ENCODE measurements at regions not wholly inside any gene's neighbourhood (a gene's known extent, or its start where the extent isn't known, plus 50 kb on each side); places are given as distances from the start of the nearest gene placed in this dataset.

DNA sequence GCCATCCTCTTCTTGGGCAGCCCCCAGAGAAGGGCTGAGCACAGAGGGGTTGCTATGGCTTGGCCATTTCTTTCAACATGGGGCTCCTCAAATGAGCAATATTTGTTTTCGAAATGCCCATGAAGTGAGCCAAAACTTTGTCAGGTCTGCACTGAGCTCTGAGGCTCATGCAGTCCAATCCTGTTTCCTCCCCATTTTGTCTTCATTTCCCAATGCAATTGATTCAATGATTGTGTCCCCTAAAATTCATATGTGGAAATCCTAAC lies 60.6 kb upstream of the CD44 start:
- in situ Hi-C loops (cut with HindIII; ENCODE audit: low sequenced_read_pairs), result no loop called here
- TF ChIP-seq, protein P1, sequence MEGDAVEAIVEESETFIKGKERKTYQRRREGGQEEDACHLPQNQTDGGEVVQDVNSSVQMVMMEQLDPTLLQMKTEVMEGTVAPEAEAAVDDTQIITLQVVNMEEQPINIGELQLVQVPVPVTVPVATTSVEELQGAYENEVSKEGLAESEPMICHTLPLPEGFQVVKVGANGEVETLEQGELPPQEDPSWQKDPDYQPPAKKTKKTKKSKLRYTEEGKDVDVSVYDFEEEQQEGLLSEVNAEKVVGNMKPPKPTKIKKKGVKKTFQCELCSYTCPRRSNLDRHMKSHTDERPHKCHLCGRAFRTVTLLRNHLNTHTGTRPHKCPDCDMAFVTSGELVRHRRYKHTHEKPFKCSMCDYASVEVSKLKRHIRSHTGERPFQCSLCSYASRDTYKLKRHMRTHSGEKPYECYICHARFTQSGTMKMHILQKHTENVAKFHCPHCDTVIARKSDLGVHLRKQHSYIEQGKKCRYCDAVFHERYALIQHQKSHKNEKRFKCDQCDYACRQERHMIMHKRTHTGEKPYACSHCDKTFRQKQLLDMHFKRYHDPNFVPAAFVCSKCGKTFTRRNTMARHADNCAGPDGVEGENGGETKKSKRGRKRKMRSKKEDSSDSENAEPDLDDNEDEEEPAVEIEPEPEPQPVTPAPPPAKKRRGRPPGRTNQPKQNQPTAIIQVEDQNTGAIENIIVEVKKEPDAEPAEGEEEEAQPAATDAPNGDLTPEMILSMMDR (IDR thresholded peaks at IDR 0.05; ENCODE audit: low read depth, low read length), result no peak
- DNase-seq (ENCODE audit: low read depth, low spot score), result no peak
- no peak overlapping the region for H3K4me3 ChIP-seq (ENCODE audit: low read depth, low read length)

DNA sequence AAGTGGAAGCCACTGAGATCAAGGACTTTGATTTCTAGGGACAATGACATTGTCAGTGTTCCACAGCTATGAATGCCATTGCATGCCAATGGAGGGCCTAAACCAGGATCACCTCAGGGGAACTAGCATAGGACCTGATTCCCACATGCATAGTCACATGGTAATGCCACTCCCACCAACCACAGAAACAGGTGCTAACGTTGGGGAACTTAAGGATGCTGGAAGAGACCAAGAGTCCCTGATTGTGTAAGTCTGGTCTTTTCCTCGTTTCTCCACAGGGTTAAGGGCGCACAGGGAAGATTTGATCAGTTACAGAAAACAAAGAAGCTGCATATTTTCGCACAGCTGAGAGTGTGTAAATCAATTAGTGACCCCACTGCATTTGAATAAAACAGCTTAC lies 59.4 kb upstream of the CD44 start:
- TF ChIP-seq, protein P1 (IDR thresholded peaks at IDR 0.05; ENCODE audit: low read depth, low read length), result no peak
- DNase-seq (ENCODE audit: low read depth, low spot score), result no peak
- in situ Hi-C loops (cut with HindIII; ENCODE audit: low sequenced_read_pairs), result no loop called here
- H3K4me3 ChIP-seq (ENCODE audit: low read depth, low read length), result no peak overlapping the region

DNA sequence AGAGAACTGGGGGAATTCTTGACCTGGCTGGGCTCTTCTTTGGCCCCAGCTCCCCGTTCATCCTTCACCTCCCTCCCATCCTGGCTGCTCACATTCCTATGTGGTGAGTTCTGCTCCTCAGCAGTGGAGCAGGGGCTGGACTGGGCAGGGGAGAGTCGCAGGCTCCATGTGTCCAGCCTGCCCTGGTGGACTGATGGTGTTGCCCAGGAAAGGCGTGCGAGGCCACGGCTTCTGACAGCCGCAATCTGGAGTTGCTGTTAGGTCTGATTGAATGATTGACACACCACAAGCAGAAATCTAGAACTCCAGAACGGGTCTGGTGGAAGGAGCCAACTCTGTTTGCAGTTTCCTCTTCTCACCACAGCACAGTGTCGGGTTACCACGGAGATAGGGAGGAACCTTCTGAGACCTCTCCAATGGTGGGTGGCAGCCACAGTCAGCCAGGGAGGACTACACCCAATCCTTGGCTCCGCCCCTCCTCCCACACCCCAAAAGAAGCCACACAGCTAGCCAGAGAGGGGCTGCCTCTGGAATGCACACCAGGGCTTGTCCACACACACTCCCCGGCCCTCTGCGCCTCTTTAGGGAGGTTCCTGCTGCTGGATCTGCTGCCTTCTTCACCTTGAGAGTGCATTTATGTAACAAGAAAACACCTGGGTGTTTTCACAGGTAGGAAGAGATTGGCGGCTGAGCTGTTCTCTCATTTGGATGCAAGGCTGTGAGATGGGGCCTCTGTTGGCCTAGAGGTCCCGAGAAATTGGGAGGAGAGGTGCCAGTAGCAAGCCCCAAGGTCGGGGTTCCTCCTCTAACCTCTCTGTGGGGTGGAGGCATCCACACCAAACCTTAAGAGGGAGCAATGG lies 56.4 kb upstream of the CD44 start:
- in situ Hi-C loops (cut with HindIII; ENCODE audit: low sequenced_read_pairs), result no loop called here
- TF ChIP-seq, protein P1 (IDR thresholded peaks at IDR 0.05; ENCODE audit: low read depth, low read length), result no peak
- no peak overlapping the region for H3K4me3 ChIP-seq (ENCODE audit: low read depth, low read length)
- DNase-seq (ENCODE audit: low read depth, low spot score), result peak; percentile 88

DNA sequence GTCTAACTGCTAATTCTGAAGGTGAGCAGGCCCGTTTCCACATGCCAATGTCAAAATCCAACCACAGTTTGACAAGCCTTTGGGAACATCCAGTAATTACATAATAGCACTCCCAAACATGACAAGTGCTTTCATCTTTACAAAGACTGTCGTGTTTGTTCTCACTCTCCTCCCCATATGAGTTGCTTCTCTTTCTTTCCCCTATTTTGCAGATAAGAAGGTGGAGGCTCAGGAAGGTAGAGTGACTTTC lies 55.9 kb upstream of the CD44 start:
- no peak for DNase-seq (ENCODE audit: low read depth, low spot score)
- H3K4me3 ChIP-seq (ENCODE audit: low read depth, low read length), result no peak overlapping the region
- TF ChIP-seq, protein P1 (IDR thresholded peaks at IDR 0.05; ENCODE audit: low read depth, low read length), result no peak
- in situ Hi-C loops (cut with HindIII; ENCODE audit: low sequenced_read_pairs), result no loop called here

DNA sequence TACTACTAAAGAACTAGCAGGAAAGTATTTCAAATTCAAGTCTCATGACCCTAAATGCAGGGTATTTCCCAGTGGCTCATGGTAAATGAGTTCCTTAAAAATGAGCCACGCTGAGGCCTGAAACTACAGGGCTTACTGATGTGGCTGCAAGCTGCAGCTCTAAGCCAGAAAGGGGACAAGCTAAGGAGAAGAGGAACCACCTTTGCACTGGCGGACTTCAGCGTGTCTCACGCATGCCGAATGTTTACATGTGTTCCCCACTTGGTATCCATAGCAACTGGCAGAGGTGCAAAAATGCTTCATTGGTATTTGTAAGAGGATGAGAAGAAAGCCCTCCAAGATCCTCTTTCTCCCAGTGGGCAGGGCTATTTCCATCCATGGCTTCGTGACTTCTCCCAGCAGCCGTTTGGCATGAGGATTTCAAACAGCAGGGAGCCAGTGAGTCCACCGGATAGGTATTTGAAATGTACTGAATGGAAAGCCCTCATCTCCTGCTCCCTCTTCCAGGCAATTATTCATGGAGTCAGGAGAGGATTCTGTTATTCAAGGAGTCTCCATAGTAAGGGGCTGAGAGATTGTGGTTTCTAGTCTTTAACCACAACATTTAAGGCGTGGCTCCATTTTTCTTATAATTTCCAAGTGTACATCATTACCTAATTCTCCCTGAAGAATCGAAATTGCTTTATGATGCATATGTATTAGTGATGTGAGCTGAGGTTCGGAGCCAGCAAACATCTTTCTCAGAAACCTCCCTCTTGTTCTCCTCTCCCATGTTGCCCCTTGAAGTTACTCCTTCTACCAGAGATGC lies 55.3 kb upstream of the CD44 start:
- H3K4me3 ChIP-seq (ENCODE audit: low read depth, low read length), result no peak overlapping the region
- in situ Hi-C loops (cut with HindIII; ENCODE audit: low sequenced_read_pairs), result no loop called here
- TF ChIP-seq, protein P1 (IDR thresholded peaks at IDR 0.05; ENCODE audit: low read depth, low read length), result no peak
- DNase-seq (ENCODE audit: low read depth, low spot score), result peak; percentile 100

DNA sequence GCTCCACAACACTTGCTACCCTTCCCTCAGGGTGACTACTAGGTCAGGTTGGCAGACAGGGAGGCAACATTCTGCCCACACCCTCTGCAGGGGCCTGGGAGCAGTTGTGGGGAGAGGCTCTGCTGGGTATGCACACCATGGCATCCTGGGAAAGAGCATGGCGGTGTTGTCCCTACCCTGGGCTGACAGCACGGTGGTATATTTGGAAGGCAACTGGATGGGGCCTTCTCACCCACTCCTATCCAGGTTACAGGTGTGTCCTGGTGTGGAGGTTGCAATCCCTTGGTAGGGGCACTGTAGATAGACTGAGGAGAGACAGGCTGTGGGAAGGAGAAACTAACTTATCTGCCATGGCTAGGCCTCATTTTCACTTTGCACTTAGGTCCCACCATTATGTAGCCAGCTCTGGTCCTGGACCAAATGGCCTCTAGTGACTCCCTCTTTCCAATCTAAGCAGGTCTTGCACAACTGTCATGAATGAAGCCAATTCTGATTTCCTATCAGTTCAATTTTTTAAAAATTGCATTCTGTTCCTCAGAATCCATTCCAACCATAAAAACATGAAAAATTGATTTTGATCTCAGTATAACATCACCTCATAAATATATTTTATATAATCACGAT lies 54.0 kb upstream of the CD44 start:
- TF ChIP-seq, protein P1 (IDR thresholded peaks at IDR 0.05; ENCODE audit: low read depth, low read length), result no peak
- in situ Hi-C loops (cut with HindIII; ENCODE audit: low sequenced_read_pairs), result no loop called here
- no peak overlapping the region for H3K4me3 ChIP-seq (ENCODE audit: low read depth, low read length)
- DNase-seq (ENCODE audit: low read depth, low spot score), result no peak

Data from astrocyte of the spinal cord (primary cell).